H1 (cell line): ENCODE measurements at regions not wholly inside any gene's neighbourhood (a gene's known extent, or its start where the extent isn't known, plus 50 kb on each side); places are given as distances from the start of the nearest gene placed in this dataset.

Experiments used
- E2F6 ChIP-seq: IDR thresholded peaks from 2 replicates; pipeline ENCODE4 v1.6.1; 2012; ENCODE audit warnings: inconsistent platforms
- RFX5 ChIP-seq: IDR thresholded peaks from 2 replicates; pipeline ENCODE4 v1.6.1; 2011; ENCODE audit warnings: low read depth, low read length, improper control_type of control experiment, borderline replicate concordance

- TF ChIP-seq E2F6 (no peak), RFX5 (no peak)
These were observed 259.7 kb downstream of the LPIN1 start (continued) for GRCh38 chr2:12005886-12006681.
